ENCODE measurements at regions not wholly inside any gene's neighbourhood (a gene's known extent, or its start where the extent isn't known, plus 50 kb on each side); places are given as distances from the start of the nearest gene placed in this dataset.

DNA sequence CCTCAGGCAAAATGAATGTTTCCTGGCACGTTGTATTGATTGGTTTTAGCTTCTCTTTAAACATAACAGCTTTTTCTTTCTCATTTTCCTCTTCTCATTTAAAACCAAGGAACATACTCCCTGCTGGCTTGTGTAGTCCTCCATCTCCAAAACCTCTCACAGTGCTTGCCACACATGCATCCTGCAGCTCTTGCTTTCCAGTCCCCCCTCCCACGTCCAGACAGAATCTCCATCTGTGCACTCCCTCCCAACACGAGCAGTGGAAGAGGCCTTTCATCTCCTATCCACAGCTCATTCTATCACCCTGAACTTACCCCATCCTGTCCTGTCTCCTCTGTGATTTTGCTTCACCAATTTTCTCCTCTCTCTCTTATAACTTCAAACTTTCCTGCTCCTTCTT, 99.6 kb upstream of the THSD7B start:
- TF ChIP-seq, protein P1, sequence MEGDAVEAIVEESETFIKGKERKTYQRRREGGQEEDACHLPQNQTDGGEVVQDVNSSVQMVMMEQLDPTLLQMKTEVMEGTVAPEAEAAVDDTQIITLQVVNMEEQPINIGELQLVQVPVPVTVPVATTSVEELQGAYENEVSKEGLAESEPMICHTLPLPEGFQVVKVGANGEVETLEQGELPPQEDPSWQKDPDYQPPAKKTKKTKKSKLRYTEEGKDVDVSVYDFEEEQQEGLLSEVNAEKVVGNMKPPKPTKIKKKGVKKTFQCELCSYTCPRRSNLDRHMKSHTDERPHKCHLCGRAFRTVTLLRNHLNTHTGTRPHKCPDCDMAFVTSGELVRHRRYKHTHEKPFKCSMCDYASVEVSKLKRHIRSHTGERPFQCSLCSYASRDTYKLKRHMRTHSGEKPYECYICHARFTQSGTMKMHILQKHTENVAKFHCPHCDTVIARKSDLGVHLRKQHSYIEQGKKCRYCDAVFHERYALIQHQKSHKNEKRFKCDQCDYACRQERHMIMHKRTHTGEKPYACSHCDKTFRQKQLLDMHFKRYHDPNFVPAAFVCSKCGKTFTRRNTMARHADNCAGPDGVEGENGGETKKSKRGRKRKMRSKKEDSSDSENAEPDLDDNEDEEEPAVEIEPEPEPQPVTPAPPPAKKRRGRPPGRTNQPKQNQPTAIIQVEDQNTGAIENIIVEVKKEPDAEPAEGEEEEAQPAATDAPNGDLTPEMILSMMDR (IDR thresholded peaks at IDR 0.05; ENCODE audit: borderline replicate concordance, control extremely low read depth, extremely low read depth, insufficient read depth, missing control alignments) = no peak
- DNase-seq (ENCODE audit: low spot score) = no peak

DNA sequence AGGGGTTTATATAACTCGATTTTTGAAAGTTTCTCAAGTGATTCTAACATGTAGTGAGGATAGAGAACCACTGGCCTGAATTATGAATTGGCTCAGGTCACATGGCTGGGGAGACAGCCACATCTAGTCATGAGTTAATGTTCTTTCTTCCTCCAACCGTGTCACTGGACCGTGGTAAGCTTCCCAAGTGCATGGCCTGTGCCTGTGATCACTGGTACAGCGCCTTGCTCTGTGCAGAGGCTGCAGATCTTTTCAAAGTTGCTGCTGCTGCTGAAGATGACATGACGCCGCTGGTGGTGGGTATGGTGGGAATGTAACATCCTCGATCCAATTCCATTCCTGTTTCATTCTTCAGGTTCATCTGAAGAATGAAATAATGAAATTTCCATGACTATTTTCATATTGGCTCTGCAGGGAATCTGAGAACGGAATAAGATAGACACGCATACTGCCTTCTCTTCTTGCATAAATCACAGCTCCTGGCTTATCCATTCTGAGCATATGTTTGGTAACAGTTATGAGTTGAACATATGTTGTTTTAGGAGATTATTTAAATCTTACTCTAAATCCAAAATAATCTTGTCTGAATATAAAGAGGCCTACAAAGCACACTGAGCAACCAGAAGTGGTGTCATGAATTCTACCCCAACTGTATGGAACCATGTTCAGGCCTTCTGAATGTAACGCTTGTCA, 100.5 kb upstream of the THSD7B start:
- in situ Hi-C loops (cut with MboI; ENCODE audit: low sequenced_read_pairs, unreplicated experiment) = no loop called here

More for the DNA sequence above, 99.6 kb upstream of the THSD7B start:
- in situ Hi-C loops (cut with MboI; ENCODE audit: low sequenced_read_pairs, unreplicated experiment) = no loop called here

DNA sequence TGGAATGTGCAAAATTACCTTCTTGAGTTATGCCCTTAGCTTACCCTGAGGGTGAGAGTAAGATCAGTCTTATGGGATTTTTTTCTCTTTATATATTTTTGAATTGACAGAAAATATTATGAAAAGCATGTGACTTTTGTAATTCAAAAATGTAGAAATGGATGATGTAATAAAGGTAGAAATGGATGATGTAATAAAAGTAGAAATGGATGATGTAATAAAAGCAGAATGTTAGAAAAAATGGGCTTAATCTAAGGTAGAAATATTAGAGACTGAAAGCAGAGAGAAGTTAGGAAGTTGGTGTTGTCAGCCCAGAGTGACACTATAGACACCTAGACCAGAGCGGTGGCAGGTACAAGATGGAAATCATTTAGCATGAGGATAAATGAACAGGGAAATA, 107.1 kb upstream of the THSD7B start:
- no peak for DNase-seq (ENCODE audit: low spot score)
- in situ Hi-C loops (cut with MboI; ENCODE audit: low sequenced_read_pairs, unreplicated experiment) = no loop called here
- TF ChIP-seq, protein P1 (IDR thresholded peaks at IDR 0.05; ENCODE audit: borderline replicate concordance, control extremely low read depth, extremely low read depth, insufficient read depth, missing control alignments) = no peak

More for the DNA sequence above, 100.5 kb upstream of the THSD7B start:
- DNase-seq (ENCODE audit: low spot score) = no peak
- TF ChIP-seq, protein P1 (IDR thresholded peaks at IDR 0.05; ENCODE audit: borderline replicate concordance, control extremely low read depth, extremely low read depth, insufficient read depth, missing control alignments) = no peak

DNA sequence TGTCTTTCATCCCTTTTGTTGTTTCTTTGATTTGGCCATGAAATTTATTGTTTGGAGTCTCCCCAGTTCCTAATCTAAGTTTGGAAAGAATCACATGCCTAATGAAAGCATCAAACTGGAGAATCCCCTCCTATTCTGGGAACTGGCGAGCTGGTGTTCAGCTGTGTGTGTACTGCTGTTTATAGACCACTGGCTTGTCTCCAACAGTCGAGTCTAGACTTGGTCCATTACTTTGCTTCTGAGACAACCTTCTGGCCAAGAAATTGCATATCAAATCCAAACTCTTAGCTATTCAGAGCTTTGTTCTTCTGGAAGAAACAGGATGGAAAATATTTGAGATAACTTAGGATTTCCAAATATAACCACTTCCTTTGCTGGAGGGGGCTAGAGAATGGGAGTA, 111.5 kb upstream of the THSD7B start:
- TF ChIP-seq, protein P1 (IDR thresholded peaks at IDR 0.05; ENCODE audit: borderline replicate concordance, control extremely low read depth, extremely low read depth, insufficient read depth, missing control alignments) = no peak
- in situ Hi-C loops (cut with MboI; ENCODE audit: low sequenced_read_pairs, unreplicated experiment) = no loop called here

DNA sequence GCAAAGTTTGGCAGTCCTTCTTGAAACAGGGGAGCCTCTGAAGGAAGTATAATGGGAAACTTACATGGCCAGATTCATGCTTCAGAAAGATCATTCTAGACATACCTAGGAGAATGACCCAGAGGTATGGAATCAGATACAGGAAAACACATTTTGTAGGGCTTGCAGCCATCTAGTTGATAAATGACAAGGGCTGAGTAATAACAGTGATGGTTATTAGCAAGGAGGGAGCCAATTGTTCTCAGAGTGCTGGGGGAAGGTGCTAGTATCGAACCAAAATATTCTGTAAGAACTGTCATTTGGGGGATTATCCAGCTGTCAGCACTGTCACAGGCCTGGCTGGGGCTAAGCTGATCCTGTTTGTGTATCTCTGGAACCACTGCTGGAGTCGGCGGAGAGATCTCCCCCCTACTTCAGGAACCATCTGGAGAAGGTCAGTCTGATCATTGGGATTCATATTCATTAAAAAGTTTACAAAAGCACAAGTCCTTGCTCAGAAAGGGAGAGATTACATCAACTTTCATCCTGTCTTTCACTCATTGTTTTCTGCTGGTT, 113.8 kb upstream of the THSD7B start:
- TF ChIP-seq, protein P1 (IDR thresholded peaks at IDR 0.05; ENCODE audit: borderline replicate concordance, control extremely low read depth, extremely low read depth, insufficient read depth, missing control alignments) = no peak
- no peak for DNase-seq (ENCODE audit: low spot score)
- in situ Hi-C loops (cut with MboI; ENCODE audit: low sequenced_read_pairs, unreplicated experiment) = no loop called here

More for the DNA sequence above, 111.5 kb upstream of the THSD7B start:
- no peak for DNase-seq (ENCODE audit: low spot score)

DNA sequence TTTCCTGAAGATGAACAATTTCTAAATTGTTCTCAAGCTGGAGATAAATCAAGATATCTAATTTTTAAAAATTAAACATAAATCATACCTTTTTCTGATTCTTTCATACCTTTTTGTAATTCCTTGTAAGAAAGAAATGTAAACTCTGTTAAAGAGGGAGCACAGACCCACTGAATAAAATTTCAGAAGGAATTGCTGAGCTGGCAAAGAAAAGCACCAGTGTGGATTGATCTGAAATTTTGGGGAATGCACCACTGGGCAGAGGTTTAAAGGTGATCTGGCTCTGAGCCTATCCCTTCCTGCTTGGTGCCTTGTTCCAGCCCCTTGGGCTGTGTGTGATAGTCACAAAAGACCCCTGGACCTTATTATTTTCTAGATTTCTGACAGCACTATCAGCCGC, 118.3 kb upstream of the THSD7B start:
- no peak for DNase-seq (ENCODE audit: low spot score)

More for the DNA sequence above, 118.3 kb upstream of the THSD7B start:
- TF ChIP-seq, protein P1 (IDR thresholded peaks at IDR 0.05; ENCODE audit: borderline replicate concordance, control extremely low read depth, extremely low read depth, insufficient read depth, missing control alignments) = no peak
- in situ Hi-C loops (cut with MboI; ENCODE audit: low sequenced_read_pairs, unreplicated experiment) = no loop called here
